ENCODE measurements at regions not wholly inside any gene's neighbourhood (a gene's known extent, or its start where the extent isn't known, plus 50 kb on each side); places are given as distances from the start of the nearest gene placed in this dataset.

DNA sequence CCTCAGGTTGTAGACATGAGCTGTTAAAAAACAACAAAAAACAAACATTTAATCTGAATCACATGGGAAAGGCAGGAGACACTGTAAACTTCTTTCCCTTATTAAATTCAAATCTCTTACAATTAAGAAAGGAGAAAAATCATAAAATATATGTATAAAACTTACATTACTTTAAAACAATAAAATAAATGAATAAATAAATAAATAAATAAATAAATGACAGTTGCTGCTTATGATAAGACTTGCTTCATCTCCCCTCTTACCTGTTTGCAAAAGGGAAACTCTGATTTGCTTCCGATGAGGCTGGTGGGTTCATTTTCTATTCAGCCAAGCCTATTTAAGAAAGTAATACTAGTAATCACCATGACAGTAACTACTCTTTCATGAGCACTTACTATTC is 353.4 kb upstream of the TBL1XR1 start:
- no peak for DNase-seq

DNA sequence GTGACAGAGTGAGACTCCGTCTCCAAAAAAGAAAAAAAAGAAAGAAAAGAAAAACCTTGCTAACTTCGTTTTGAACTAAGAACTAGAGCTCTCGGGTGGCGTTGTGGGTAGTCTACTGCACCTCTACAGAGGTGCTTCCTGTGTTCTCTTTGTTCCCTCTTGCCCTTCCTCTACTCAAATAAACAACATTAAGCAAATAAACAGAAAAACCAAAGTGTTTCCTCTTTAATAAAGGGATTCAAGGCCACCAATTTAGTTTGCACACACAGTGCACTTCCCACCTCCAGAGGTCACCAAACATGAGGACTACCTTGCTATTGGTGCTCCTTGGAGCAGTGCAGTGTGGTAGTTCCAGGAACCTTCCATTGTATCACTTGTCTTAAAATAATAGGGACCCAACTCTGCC is 354.2 kb upstream of the TBL1XR1 start:
- DNase-seq: no peak

DNA sequence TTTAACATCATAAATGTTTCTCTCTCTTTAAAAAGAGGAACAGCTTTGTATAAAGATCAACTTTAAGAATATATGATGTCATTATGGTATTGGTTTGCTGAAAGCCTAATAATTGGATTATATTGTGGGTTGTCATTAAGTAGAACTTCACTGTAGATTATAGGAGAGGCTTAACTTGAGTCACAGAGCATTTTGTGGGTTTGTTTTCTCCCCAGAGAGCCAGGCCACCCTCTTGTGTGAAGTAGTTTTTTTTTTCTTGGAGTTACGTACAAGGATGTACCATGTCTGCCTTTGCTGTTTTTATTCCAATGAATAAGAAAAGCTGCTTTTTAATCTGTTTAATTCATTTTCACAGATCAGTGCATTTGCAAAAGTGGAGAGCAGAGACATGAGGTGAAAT is 354.8 kb upstream of the TBL1XR1 start:
- DNase-seq: no peak

DNA sequence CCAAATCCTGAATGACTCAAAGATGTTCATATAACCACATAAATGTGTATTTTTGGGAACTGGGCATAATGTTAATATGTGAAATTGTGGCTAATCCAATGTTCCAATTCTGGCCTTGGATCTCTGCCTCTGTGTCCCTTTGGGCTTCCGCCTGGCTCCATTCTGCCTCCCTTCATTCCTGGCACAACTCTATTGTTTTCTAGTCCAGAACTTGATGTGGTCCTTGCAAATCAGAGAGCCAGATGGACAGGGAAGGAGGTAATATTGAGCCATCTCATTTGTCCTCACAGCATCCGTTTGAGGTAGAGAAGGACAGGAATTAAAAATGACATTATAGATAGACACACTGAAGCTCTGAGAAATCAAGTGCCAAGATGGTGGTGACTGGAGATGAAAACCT is 355.7 kb upstream of the TBL1XR1 start:
- DNase-seq: no peak

DNA sequence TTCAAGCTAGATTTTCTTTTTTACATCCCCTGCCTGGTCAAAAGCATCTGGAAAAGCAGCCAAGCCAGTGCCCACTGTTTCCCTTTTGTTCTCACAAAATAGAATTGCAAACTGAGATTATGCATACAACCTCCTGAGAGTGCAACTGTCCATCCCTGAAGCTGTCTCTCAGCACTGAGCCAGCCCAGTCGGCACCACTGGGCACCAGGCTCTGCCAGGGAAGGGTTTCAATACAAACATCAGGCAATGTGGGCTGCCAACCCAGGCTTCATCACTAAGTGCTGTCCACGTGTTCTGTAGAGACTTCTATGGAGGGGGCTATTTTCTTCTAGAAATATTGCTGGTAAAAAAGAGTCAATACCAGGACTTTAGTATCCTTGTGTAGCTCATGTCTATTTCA is 356.3 kb upstream of the TBL1XR1 start:
- DNase-seq: no peak

DNA sequence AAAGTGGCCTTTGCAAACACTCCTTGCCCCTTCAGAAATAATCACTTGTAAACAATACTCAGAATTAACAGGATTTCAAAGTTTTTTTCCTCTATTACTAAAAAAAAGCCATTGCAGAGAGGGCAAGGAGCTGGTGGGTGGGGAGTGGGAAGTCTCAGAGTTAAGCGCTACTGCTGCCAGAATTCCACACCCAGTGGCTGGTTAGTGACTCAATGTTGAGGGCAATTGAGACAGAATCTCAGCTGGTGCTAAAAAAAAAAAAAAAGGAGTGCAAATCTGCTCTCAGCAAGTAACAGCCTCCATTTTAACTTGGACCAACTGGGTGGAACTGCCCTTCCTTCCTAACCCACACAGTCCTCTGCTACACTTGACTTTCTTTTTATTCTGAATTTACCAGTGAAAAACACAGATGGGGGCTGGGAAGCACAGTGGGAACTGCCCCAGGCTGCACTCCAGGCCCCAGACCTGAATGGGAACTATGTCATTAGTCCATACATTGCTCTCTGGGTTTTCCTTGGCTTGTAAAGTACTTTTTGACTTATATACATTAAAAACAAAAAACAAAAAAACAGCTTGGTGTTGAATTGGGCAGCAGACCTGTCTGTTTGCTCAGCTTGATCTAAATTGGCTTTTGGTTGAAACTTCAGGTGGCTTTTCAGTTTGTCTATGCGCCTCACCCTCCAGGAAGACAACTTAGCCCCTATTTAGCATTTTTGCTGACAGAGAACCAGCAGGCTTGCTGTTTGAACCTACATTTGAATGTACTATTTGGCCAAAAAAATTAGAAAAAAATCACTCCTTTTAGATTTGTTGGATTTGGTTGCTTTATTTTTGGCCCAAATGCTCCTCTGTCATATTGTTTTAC is 357.8 kb upstream of the TBL1XR1 start:
- peak; percentile 73 for DNase-seq

DNA sequence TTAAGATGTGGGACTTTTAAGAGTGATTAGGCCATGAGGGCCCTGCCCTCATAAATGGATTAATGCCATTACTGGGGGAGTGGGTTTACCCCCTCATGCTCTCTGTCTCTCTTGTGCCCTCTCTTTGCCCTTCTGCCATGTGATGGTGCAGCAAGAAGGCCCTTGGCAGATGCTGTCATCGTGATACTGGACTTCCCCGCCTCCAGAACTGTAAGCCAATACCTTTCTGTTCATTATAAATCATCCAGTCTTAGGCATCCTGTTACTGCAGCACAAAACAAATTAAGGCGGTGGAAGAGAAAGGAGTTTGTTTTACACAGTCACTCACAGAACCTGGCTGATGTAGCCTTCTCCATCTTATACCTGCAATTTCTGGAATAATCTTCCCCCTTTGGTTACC is 360.3 kb upstream of the TBL1XR1 start:
- no peak for DNase-seq

DNA sequence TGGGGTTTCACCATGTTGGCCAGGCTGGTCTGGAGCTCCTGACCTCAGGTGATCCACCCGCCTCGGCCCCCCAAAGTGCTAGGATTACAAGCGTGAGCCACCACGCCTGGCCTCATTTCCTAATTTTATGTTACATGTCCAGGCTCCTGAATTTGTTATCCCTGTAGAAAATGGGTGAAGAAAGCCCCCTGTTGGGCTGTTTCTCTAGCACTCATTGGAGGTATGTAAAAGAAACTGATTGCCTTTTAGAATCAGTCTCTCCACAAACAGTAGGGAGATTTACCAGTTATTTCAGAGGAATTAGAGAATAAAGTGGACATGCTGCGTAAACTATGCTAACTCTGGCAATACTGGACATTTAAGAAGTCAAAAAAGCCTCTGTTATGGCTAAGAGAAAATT is 364.1 kb upstream of the TBL1XR1 start:
- DNase-seq: no peak

DNA sequence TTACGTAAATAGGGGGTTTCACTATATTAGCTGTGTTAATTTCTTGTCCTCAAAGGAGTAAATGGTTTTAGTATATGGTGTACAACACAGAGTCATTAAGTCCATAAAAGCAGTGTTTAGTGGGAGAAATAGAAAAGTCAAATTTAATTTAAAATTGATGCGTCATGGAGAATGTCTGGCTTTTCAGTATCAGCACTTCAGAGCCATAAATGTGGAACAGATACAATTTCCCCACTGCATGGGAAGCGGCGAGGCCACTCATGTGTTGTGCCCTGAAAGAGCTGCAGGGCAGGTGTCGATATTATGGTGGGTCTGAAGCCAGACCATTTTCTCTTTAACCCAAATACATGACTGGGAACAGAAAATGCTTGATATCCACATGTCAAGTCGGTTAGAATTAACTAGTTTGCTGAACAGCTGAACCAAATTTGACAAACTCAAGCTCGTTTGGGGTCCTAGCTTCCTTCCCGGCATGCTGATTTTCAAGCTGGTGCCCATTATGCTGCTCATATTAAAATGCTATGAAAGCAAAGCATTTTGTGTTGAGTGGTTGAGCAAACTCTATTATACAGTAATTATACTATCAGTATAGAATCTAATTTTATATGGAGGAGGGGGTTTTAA is 364.6 kb upstream of the TBL1XR1 start:
- DNase-seq: no peak

DNA sequence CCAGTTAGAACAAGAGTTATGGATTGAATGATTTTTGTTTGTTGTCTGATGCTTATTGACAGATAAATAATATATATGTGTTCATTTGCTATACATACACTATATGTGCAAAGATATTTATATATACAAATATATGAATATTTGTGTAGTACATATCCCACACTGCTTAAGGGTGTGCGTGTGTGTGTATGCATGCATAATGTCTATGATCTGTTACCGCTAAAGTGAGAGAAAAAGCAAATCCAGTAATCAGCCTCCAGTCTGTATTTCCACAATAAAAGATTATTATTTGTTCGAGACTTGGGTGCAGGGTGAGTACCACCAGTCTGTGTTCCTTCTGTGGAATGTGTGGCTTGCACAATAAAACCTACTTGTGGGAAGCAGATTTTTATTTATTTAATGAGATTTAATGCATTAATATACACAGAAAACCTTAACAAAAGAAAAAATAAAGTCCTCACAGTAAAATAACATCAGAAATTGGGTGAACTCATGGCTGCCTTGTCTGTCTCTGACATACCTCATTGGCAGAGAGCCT is 366.0 kb upstream of the TBL1XR1 start:
- DNase-seq: no peak

DNA sequence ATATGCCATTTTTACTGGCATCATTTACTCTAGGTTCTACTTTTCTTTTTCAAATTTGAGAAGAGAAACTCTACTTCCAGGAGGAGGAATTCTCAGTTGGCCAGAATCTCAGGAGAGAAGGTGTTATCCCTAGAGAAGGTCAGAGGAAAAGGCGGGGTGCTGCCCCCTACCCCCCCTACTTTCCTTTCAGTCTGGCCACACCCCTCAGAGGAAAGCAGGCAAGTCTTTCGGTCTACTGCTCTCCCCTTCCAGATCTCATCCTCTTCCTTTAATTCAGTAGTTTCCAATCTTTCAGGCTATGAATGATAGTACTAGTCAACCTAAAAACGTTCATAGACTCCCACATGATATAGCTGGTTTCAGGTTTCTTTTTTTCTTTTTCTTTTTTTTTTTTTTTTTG is 366.5 kb upstream of the TBL1XR1 start:
- no peak for DNase-seq

DNA sequence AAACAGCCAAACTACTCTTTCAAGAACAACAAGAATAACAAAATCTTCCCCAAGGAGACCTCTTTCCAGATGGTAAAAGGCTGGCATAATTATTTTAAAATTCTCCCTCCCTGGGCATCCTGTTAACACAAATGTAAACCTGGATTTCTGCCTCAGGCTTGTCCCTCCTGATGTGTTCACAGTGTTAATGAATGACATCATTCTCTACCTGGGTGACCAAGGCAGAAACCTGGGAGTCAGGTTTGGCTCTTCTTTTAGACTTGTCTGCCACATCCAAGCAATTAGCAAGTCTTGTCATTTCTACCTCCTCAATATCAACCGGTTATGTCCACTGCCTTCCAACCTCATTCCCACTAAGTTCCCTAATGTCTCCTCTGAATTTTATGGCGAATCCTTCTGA is 368.7 kb upstream of the TBL1XR1 start:
- no peak for DNase-seq

DNA sequence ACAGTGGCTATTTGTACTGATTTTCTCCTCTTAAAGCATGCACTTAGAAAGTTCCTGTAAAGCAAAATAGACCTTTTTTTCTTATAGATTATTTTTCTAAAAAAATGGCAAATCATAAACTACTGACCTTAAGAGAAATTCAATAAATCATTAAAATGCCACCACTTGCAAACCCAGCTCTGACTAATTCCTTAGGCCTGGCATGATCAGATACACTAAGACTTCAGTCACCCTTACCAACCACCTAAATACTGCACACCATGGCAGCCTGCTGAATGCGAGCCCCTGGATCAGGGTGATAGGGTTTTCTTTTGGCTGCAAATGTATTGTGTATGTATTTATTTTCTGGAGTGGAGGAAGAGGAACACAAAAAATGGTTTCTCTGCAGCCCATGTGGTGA is 370.6 kb upstream of the TBL1XR1 start:
- DNase-seq: no peak

DNA sequence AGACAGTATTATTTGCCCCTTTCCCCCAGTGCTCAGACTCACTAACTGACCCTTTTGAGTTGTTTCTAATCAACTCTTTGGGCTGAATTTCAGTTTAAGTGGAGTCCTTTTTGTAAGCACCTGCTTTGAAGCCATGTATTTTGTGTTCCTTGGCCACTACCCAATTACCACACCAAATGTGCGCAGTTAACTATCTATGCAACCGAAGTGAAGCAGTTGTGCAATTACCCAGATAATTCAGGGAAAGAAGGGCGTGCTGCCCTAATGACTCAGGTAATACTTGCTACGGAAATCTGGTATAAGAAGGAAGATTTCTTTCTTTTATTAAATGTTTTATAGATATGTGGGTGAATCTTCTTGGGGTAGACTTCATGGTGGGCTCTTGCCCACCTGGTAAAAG is 371.9 kb upstream of the TBL1XR1 start:
- DNase-seq: no peak

DNA sequence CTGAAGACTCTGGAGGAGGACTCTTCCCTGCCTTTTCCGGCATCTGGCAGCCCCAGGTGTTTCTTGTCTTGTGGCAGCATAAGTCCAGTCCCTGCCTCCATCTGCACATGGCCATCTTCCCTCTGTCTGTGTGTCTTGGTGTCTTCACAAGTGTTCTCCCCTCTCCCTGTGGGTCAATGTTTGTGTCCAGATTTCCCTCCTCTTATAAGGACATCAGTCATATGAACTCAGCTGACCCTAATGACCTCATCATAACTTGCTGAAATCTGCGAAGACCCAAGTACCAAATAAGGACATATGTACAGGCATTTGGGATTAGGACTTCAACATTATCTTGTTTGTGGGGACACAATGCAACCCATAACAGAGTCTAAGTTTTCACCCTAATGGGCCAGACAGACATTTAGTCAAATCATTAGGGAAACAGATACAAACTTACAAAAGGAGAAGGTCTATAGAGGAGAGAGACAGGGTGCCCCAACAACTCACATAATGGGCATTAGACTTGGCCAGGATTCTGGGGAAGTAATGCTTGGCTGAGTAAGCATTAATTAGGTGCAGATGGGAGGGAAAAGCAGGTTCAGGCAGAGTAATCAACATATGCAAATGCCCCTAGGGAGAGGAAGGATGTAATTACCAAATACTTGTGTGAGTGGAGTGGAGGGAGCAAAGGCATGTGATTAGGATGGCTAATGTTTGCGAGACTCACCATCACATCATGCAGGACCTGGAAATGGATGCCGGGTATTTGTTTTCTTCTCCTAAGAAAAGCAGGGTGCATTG is 372.8 kb upstream of the TBL1XR1 start:
- no peak for DNase-seq

DNA sequence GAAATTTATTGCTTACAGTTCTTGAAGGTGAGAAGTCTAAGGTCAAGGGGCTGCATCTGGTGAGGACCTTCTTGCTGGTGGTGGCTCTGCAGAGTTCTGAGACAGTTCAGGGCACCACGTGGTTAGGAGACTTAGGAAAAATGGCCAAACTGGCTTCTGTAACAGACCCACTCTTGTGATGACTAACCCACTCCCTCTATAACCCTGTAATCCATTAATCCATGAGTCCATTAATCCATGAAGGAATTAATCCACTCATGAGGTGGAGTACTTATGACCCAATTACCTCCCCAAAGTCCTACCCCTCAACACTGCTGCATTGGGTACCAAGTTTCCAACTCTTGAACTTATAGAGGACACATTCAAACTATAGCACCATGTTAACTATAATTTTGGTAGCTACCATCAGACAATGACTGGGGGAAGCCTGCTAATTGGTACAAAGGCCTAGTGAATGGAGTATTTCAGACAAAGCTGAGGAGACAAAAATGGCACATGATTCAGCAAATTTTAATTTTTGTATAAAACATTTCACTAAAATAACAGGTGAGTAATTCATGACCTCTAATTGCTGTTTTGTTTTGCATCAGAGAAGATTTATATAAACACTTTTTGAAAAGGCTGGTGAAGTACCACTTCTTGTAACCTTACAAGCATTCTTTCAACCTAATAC is 374.1 kb upstream of the TBL1XR1 start:
- DNase-seq: no peak

DNA sequence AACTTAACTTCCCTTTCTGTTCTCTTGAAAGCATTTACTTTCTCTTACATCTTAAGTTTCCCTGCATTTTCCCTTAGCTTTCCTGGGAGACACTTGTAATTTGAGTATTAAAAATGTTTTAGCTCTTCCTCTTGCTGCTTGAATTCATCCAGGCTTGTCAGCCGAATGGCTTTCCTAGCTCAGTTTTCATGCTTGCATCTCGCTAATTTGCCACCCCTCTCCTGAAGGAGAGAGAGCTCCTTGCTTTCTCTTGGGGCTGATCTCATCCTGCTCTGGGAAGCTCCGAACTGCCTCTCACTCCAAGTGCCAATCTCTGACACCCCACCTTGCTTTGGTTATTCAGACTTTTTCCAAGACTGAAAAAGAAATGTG is 374.6 kb upstream of the TBL1XR1 start:
- no peak for DNase-seq

DNA sequence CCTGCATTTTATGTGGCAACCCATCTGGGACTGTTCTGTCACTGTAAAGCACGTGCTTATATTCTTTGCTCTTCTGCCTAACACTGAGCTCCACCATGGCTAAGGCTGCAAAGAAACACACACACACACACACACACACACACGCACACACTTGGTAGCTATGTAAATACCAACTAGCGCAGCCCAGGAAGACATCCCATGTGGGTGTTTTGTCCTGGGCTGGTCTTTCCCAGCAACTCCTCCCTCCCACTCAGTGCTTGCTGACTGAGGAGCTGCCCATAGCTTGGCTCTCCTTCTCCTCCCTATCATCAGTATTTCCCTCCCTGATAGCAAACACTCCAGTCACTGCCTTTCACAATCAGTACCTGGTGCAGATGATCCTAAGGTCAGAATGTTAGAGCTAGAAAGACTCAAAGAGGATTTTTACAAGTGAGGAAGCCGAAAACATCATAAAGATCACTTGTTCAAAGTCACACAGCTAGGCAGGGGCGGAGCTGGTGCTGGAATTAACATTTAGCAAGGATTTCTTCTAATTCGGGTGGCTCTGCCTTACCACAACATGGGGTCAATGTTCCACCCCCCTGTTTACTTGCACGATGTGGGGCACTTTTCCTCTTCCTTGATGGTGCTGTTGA is 377.1 kb upstream of the TBL1XR1 start:
- DNase-seq: peak; percentile 69

DNA sequence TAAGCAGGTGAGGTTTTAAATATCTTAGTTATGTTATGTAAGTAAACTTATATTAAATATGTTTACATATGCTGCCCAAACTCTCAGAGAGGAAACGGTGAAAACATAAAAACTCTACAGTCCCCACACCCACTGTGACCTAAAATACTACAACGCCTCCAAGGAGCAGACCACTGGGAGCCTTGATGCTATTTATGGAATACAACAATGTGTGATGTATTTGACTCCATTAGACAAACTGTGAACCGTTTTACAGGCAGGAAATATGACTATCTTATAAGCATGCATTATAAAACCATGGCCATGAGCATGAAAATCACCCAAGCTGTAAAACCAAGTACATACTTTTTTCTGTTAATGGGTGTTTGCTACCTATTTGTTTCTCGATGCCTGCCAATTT is 379.5 kb upstream of the TBL1XR1 start:
- no peak for DNase-seq

DNA sequence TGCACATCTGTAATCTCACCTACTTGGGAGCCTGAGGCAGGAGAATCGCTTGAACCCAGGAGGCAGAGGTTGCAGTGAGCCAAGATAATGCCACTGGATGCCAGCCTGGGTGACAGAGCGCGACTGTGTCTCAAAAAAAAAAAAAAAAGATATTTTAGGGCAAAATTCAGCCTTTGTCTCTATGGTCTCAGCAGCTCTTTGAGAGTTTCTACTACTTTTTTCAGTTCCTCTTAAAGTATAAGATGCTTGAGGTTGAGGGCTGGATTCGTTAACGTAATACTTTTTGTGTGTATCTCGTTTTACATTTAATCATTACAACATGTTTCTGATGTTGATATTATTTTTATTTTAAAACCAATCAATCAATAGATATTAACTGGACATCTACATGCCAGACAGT is 381.2 kb upstream of the TBL1XR1 start:
- DNase-seq: no peak

DNA sequence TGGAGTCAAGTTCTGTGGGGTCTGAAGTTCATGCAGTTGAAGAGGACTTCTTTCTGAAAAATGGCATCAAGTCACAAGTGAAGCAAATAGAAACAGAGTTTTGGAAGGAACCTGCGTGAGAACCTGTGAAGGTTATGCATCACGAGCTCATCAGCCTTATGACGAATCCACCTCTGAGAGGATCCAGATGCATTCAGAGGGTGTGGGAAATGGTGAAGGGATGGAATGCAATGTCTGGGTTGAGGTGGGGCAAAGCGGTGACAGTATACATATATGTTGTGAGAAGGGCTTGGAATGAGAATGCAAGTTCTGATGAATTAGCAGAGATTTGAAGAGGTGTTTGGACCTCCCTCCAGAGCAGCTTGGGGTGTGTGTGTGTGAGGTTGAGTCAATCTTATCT is 382.1 kb upstream of the TBL1XR1 start:
- DNase-seq: no peak

DNA sequence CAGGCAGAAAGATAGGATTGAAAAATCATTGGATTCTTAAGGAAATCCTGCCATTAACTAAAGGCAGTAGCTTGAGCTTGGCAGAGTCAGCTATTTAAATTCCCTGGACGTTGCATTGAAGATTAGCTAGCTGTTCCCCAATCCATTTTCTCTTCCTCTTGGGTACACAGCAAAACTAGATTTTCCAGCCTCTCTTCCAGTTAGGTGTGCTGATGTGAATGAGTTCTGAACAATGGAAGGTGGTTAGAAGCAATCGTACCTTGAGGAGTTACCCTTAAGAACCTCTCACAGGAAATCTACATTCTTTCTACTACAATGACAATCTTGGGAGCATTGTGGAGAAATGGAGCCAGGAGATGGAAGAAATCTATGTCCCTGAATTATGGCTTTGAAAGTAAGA is 383.2 kb upstream of the TBL1XR1 start:
- no peak for DNase-seq

DNA sequence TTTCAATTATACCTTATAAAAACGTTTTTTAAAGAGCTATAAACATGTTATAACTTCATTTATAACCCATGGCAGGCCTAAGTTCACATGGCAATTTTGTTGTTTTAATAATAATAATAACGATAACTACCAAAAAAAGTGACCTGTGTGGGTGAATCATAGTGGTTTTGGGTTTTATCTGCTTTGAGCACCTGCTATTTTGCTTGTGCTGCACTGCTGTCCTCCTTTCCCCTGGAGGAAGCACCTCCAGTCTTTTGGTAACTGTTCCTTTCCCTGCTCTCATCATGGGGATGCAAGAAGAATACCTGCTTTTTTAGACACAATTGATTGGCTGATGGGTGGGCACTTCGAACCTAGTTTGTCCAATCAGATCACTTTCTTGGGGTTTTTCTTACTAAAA is 388.0 kb upstream of the TBL1XR1 start:
- no peak for DNase-seq

Measured in islet precursor cell (in vitro differentiated cells).